HepG2 (cell line): ENCODE measurements at regions not wholly inside any gene's neighbourhood (a gene's known extent, or its start where the extent isn't known, plus 50 kb on each side); places are given as distances from the start of the nearest gene placed in this dataset.

Source experiments
- ATAC-seq: fragments of 200-7000 bp; cut with Tn5 transposase; 3 replicates; pipeline ENCODE4 v1.9.1; 2020; ENCODE audit warnings: mild to moderate bottlenecking, moderate library complexity
- BruUV-seq: library from RNA; stranded (reverse); fragments of 400-500 nt; replicated peaks from 2 replicates; lab custom pipeline; 2021; lab: Mats Ljungman, UMichigan
- CTCF ChIA-PET: fragments of 300-600 bp; formaldehyde crosslinking; extraction: SDS; loops from one replicate; lab custom pipeline; 2021; ENCODE audit warnings: low total read pairs, inconsistent platforms, low intra/inter-chr PET ratio; lab: Yijun Ruan, JAX
- POLR2A ChIA-PET: fragments of 350-600 bp; sonication (Branson Sonifier 250); formaldehyde crosslinking; loops from one replicate; lab custom pipeline; 2020; ENCODE audit warnings: antibody characterized with exemption, inconsistent platforms; lab: Yijun Ruan, JAX
- DNase-seq: peaks from one replicate; pipeline ENCODE4 v3.0.0-alpha.2; 2015; ENCODE audit warnings: low spot score
- FAIRE-seq: peaks from 3 replicates; lab custom pipeline; 2011; peaks lifted over from hg19 to GRCh38; lab: Jason Lieb, UNC
- H2AFZ ChIP-seq: one replicate; pipeline ENCODE4 v1.6.1; 2011; ENCODE audit warnings: low read length, inconsistent platforms
- H3K27ac ChIP-seq: fragments of 300-600 bp; 3 replicates; pipeline ENCODE4 v1.8.0; 2011; ENCODE audit warnings: mixed run types, mild to moderate bottlenecking, mixed read lengths, low read length, inconsistent platforms; ENCODE audit not compliant: insufficient read depth; ENCODE audit errors: extremely low read length
- H3K27me3 ChIP-seq, 2 experiments: fragments of 200-600 bp in 1 of 2; 2 replicates in 1 of 2; 3 replicates in 1 of 2; pipeline versions ENCODE4 v1.6.0 to v1.8.0; 2011; ENCODE audit warnings: low read length in 2 of 2, mild to moderate bottlenecking in 2 of 2, moderate library complexity in 2 of 2, inconsistent platforms in 1 of 2; ENCODE audit not compliant: insufficient read depth in 2 of 2, control insufficient read depth in 1 of 2
- H3K36me3 ChIP-seq, 2 experiments: fragments of 200-600 bp in 1 of 2; replicated peaks in 1 of 2; 2 replicates in 1 of 2; 3 replicates in 1 of 2; pipeline versions ENCODE4 v1.5.1 to v1.8.0; 2011; ENCODE audit warnings: low read length in 2 of 2, inconsistent platforms in 1 of 2; ENCODE audit not compliant: insufficient read depth in 2 of 2, control insufficient read depth in 1 of 2
- H3K4me1 ChIP-seq: 2 replicates; pipeline ENCODE4 v1.5.1; 2012; ENCODE audit warnings: low read length, inconsistent platforms; ENCODE audit not compliant: insufficient read depth
- H3K4me2 ChIP-seq: 2 replicates; pipeline ENCODE4 v1.6.0; 2011; ENCODE audit warnings: low read depth, low read length, inconsistent platforms
- H3K4me3 ChIP-seq, 3 experiments: fragments of 200-600 bp in 1 of 3; sonication (generic), shearing (Covaris generic) in 1 of 3; replicated peaks in 1 of 3; 2 replicates each; pipeline ENCODE4 v1.5.1; 2011 to 2016; ENCODE audit warnings: low read length in 3 of 3, inconsistent platforms in 2 of 3, low read depth in 2 of 3, mild to moderate bottlenecking in 2 of 3, control low read depth in 1 of 3, mixed read lengths in 1 of 3; ENCODE audit not compliant: insufficient read depth in 1 of 3
- H3K79me2 ChIP-seq: one replicate; pipeline ENCODE4 v1.6.1; 2011; ENCODE audit warnings: low read length, inconsistent platforms; ENCODE audit not compliant: insufficient read depth
- H3K9ac ChIP-seq: 2 replicates; pipeline ENCODE4 v1.6.0; 2011; ENCODE audit warnings: mild to moderate bottlenecking, low read depth, low read length, inconsistent platforms; ENCODE audit not compliant: insufficient read depth
- H3K9me3 ChIP-seq: 2 replicates; pipeline ENCODE4 v1.5.1; 2012; ENCODE audit warnings: mild to moderate bottlenecking, low read length
- H4K20me1 ChIP-seq: 2 replicates; pipeline ENCODE4 v1.6.0; 2011; ENCODE audit warnings: inconsistent platforms, mild to moderate bottlenecking, low read length, moderate library complexity; ENCODE audit not compliant: insufficient read depth
- ARID2 ChIP-seq: sonication (generic); formaldehyde crosslinking; IDR thresholded peaks from 2 replicates; pipeline ENCODE4 v1.8.1; 2022; ENCODE audit warnings: mild to moderate bottlenecking, missing genetic modification reagents, borderline replicate concordance
- TCF7L2 ChIP-seq: IDR thresholded peaks from 2 replicates; pipeline ENCODE4 v1.6.1; 2011; ENCODE audit warnings: mild to moderate bottlenecking, low read depth, low read length, moderate library complexity
- ZNF549 ChIP-seq: sonication (generic); formaldehyde crosslinking; IDR thresholded peaks from 2 replicates; pipeline ENCODE4 v1.5.0; 2020; ENCODE audit warnings: missing genetic modification reagents
- ZNF646 ChIP-seq: sonication (generic); formaldehyde crosslinking; IDR thresholded peaks from 2 replicates; pipeline ENCODE4 v1.9.0; 2021; ENCODE audit warnings: mild to moderate bottlenecking, missing genetic modification reagents
- ZNF883 ChIP-seq: sonication (generic); formaldehyde crosslinking; IDR thresholded peaks from 2 replicates; pipeline ENCODE4 v1.5.1; 2020; ENCODE audit warnings: mild to moderate bottlenecking, missing genetic modification reagents; ENCODE audit errors: not compliant biosample characterization
- WGBS: methylation state at CpG from one replicate; pipeline ENCODE4 v1.1.6; 2017; ENCODE audit warnings: low lambda C conversion rate; 5-methylcytosine and 5-hydroxymethylcytosine counted together
- in situ Hi-C: cut with HindIII; loops from 2 replicates; pipeline ENCODE4 v1.10.0; 2017; ENCODE audit warnings: low pct_unique_long_range_greater_than_20kb; ENCODE audit not compliant: extremely low pct_ligation_motif_present
- intact Hi-C: fragments of 100-400 bp; cut with micrococcal nuclease; formaldehyde crosslinking; loops from one replicate; pipeline ENCODE4 v1.10.0; 2022; ENCODE audit not compliant: unreplicated experiment
- TF ChIP-seq, protein P1 (sequence below): sonication (generic); formaldehyde crosslinking; IDR thresholded peaks from 2 replicates; pipeline ENCODE4 v1.5.0; 2020; ENCODE audit warnings: mild to moderate bottlenecking, missing genetic modification reagents, borderline replicate concordance

GRCh38 chr18:41119031-41119430, 836.0 kb upstream of the PIK3C3 start (continued):
- no peak for TF ChIP-seq ZNF646 (CRISPR knock-in tag)

DNA sequence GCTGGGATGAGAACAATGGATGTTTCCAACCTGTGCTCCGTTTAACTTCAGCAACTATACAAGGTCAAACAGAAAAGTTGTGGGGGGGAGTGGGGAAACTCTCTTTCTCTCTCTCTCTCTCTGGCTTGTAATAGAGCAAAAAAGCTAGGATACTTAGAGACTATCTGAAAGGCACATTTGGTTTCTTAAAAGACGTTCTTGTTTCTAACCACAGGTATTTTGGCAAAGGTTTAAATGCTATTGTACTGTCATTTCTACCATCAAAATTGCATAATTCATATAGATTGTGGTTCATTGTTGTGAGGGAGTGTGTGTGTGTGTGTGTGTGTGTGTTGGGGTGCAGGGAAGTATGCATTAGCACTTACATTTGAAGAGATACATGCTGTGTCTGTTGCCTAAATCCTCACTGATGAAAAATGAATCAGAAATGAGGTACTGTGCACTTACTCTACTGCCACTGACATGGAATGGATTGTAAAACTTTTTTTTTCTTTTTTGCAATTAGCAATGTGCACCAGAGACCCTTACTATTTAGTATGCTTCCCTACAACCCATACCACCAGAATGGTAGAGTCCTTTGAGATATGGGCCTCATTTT, 841.0 kb upstream of the PIK3C3 start:
- Histone ChIP-seq H3K4me2 (no peak overlapping the region), H2AFZ (no peak overlapping the region), H3K27ac (no peak overlapping the region), H3K9me3 (peaks cover 49% of the 10 kb centered on the region), H3K9ac (no peak overlapping the region), H3K27me3 (no peaks in the 10 kb centered on the region), H4K20me1 (no peaks in the 10 kb centered on the region), H3K4me3 (no peak overlapping the region), H3K36me3 (no peaks in the 10 kb centered on the region), H3K79me2 (no peaks in the 10 kb centered on the region), H3K4me1 (no peaks in the 10 kb centered on the region)
- BruUV-seq: no TSS peak
- no peak for ATAC-seq
- in situ Hi-C loops: no loop called here
- intact Hi-C loops: no loop called here
- 12% methylated on average over 2 of the region's 2 CpGs for WGBS
- ChIA-PET POLR2A (no interaction called here), CTCF (no interaction called here)
- FAIRE-seq: no peak
- DNase-seq: no peak
- TF ChIP-seq ZNF549 (CRISPR knock-in tag) (no peak), ZNF883 (no peak), ARID2 (CRISPR knock-in tag) (no peak), TCF7L2 (no peak)
- TF ChIP-seq, protein P1, sequence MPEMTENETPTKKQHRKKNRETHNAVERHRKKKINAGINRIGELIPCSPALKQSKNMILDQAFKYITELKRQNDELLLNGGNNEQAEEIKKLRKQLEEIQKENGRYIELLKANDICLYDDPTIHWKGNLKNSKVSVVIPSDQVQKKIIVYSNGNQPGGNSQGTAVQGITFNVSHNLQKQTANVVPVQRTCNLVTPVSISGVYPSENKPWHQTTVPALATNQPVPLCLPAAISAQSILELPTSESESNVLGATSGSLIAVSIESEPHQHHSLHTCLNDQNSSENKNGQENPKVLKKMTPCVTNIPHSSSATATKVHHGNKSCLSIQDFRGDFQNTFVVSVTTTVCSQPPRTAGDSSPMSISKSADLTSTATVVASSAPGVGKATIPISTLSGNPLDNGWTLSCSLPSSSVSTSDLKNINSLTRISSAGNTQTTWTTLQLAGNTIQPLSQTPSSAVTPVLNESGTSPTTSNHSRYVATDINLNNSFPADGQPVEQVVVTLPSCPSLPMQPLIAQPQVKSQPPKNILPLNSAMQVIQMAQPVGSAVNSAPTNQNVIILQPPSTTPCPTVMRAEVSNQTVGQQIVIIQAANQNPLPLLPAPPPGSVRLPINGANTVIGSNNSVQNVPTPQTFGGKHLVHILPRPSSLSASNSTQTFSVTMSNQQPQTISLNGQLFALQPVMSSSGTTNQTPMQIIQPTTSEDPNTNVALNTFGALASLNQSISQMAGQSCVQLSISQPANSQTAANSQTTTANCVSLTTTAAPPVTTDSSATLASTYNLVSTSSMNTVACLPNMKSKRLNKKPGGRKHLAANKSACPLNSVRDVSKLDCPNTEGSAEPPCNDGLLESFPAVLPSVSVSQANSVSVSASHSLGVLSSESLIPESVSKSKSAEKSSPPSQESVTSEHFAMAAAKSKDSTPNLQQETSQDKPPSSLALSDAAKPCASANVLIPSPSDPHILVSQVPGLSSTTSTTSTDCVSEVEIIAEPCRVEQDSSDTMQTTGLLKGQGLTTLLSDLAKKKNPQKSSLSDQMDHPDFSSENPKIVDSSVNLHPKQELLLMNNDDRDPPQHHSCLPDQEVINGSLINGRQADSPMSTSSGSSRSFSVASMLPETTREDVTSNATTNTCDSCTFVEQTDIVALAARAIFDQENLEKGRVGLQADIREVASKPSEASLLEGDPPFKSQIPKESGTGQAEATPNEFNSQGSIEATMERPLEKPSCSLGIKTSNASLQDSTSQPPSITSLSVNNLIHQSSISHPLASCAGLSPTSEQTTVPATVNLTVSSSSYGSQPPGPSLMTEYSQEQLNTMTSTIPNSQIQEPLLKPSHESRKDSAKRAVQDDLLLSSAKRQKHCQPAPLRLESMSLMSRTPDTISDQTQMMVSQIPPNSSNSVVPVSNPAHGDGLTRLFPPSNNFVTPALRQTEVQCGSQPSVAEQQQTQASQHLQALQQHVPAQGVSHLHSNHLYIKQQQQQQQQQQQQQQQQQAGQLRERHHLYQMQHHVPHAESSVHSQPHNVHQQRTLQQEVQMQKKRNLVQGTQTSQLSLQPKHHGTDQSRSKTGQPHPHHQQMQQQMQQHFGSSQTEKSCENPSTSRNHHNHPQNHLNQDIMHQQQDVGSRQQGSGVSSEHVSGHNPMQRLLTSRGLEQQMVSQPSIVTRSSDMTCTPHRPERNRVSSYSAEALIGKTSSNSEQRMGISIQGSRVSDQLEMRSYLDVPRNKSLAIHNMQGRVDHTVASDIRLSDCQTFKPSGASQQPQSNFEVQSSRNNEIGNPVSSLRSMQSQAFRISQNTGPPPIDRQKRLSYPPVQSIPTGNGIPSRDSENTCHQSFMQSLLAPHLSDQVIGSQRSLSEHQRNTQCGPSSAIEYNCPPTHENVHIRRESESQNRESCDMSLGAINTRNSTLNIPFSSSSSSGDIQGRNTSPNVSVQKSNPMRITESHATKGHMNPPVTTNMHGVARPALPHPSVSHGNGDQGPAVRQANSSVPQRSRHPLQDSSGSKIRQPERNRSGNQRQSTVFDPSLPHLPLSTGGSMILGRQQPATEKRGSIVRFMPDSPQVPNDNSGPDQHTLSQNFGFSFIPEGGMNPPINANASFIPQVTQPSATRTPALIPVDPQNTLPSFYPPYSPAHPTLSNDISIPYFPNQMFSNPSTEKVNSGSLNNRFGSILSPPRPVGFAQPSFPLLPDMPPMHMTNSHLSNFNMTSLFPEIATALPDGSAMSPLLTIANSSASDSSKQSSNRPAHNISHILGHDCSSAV: no peak
